Duodenal mucosa (tissue), 2 donors: ENCODE measurements at regions not wholly inside any gene's neighbourhood (a gene's known extent, or its start where the extent isn't known, plus 50 kb on each side); places are given as distances from the start of the nearest gene placed in this dataset.

ENCODE experiments used
- H3K27ac ChIP-seq: one replicate; pipeline ENCODE4 v1.7.0; 2013; ENCODE audit warnings: low read depth, low read length
- H3K27me3 ChIP-seq, 2 donors: one replicate each; pipeline ENCODE4 v1.7.0; 2013; ENCODE audit warnings: low read length in 2 of 2, control low read depth in 1 of 2; ENCODE audit not compliant: insufficient read depth in 2 of 2, control insufficient read depth in 1 of 2
- H3K36me3 ChIP-seq, 2 donors: one replicate each; pipeline ENCODE4 v1.7.0; 2013; ENCODE audit warnings: low read length in 2 of 2, control low read depth in 1 of 2; ENCODE audit not compliant: insufficient read depth in 2 of 2, control insufficient read depth in 1 of 2
- H3K4me1 ChIP-seq, 2 donors: one replicate each; pipeline ENCODE4 v1.7.0; 2013; ENCODE audit warnings: low read length in 2 of 2, control low read depth in 1 of 2; ENCODE audit not compliant: insufficient read depth in 2 of 2, control insufficient read depth in 1 of 2
- H3K4me3 ChIP-seq, 2 donors: one replicate each; pipeline ENCODE4 v1.7.0; 2013; ENCODE audit warnings: low read length in 2 of 2, low read depth in 1 of 2
- H3K9ac ChIP-seq, 2 donors: one replicate each; pipeline ENCODE4 v1.7.0; 2013; ENCODE audit warnings: low read length in 2 of 2, low read depth in 1 of 2
- H3K9me3 ChIP-seq, 2 donors: one replicate each; pipeline ENCODE4 v1.7.0; 2013; ENCODE audit warnings: low read length in 2 of 2, control low read depth in 1 of 2; ENCODE audit not compliant: control insufficient read depth in 1 of 2

DNA sequence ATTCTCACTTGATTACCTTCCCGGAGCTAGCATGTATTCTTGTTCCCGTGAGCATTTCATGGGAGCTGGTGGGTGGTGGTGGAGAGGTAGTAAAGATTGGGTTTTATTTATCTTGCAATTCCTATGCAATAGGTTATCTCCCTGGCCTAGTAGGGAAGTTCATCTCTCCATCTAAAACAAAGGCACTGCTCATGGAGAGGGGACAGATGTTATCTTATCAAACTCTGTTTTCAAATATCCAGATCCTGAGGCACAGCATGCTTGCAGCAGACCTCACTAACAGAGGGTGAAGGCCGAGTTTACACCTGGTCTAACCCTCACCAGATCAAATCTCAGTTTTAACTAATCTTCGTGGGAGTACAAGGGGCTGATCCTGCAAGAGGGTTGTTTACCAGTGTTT, 98.9 kb downstream of the CYRIA start:
- Histone ChIP-seq H3K27me3 (no peaks in the 10 kb centered on the region), H3K9me3 (no peaks in the 10 kb centered on the region), H3K9ac (no peak overlapping the region), H3K36me3 (peaks cover 0 to 6% of the 10 kb centered on the region in 2 donors), H3K4me3 (no peak overlapping the region), H3K4me1 (no peaks in the 10 kb centered on the region), H3K27ac (no peak overlapping the region)

DNA sequence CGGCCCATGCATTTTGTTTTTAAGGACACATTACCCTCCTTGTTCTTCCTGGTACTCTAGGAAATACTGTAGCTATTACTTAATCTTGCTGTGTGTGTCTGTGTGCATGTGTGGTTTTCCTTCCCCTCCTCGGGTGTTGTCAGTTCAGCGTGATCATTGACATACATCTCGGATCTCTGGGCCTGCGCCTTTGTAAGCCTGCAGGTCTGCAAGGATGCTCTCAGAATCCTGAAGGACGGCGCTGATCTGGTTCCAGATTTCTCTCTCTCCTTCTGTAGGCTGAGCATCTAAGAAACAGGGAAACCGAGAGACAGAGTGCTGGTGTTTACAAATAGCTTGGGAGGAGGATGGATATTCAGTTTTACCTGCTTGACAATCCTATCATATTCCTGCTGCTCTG, 100.2 kb downstream of the CYRIA start:
- Histone ChIP-seq H3K4me3 (no peak overlapping the region), H3K4me1 (no peaks in the 10 kb centered on the region), H3K9me3 (no peaks in the 10 kb centered on the region), H3K27ac (no peak overlapping the region), H3K27me3 (no peaks in the 10 kb centered on the region), H3K9ac (no peak overlapping the region), H3K36me3 (peaks cover 0 to 14% of the 10 kb centered on the region in 2 donors)

DNA sequence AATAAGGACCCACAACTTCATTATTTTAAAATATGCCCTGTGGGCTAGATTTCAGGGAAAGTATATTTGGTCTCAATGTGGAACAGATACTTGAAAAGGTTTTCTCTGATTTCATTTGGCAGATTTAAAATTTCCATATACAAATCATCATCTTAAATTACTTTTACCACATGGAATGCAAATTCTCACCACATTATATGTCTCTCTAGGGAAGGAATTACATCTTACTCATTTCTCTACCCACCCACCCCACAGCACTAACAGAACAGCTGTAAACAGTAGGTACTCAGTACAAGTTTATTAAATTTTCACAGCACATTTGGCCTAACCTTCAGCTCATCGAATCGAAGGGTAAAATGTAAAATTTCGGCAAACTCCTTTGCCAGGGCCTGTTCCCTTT, 104.0 kb downstream of the CYRIA start:
- no peak overlapping the region for H3K9ac ChIP-seq
- H3K9me3 ChIP-seq: no peaks in the 10 kb centered on the region
- peaks cover 0 to 35% of the 10 kb centered on the region in 2 donors for H3K36me3 ChIP-seq
- H3K4me3 ChIP-seq: no peak overlapping the region
- no peaks in the 10 kb centered on the region for H3K4me1 ChIP-seq
- H3K27ac ChIP-seq: no peak overlapping the region
- H3K27me3 ChIP-seq: no peaks in the 10 kb centered on the region

DNA sequence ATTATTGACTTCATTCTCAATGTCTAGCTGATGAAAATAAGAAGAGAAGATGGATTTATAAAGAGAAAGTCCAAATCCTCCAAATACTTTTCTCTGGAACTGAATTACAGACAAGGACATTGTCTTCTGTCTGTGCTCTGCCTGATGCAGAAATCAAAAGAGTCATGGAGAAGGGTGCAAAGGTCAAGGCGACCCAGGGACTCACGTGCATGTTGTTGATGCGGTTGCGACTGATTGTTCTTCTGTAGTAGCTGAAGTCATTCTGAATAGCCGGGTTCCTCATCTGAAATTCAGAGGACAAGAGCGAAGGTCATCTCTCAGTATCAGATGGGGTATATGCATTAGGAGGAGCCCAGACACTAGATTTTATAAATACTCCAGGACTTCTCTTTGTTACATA, 104.4 kb downstream of the CYRIA start:
- H3K4me1 ChIP-seq: no peaks in the 10 kb centered on the region
- no peak overlapping the region for H3K27ac ChIP-seq
- H3K4me3 ChIP-seq: no peak overlapping the region
- H3K9ac ChIP-seq: no peak overlapping the region
- H3K9me3 ChIP-seq: no peaks in the 10 kb centered on the region
- peaks cover 0 to 38% of the 10 kb centered on the region in 2 donors for H3K36me3 ChIP-seq
- H3K27me3 ChIP-seq: no peaks in the 10 kb centered on the region

DNA sequence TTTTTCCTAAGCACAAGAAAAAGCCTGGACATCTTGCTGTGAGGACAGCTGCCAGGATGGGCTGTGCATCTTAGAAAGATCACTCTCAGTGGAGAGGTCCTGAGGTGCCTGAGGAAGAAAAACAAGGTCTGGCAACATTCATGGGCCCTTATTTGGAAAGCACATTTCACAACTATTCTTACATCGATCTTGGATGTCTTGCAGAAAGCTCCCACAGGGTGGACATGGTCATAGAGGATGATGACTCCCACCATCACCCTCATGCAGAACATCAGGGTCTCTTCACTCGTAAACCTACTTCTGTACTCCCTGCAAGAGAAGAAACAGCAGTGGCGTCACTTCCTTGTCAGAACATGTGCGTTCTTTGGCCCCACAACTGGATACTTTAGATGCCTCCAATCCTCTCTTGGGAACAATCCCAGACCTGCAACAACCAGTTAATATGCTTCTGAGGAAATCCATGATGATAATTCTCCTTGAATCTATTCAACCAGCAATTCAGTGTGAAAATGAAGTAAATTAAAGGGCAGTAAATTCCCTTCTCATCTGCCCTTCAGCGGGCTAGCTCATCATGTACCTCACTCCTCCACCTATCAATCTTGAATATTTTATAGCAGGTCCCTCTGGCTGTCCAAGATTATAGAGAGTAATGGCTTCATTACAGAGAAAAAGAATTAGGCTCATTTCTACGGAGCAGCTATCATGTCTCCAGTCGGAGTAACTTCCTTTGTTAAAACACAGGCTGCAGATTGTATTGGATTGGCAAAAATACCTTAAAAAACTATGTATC, 106.2 kb downstream of the CYRIA start:
- Histone ChIP-seq H3K9me3 (no peaks in the 10 kb centered on the region), H3K9ac (no peak overlapping the region), H3K27ac (no peak overlapping the region), H3K36me3 (peaks cover 0 to 35% of the 10 kb centered on the region in 2 donors), H3K4me1 (no peaks in the 10 kb centered on the region), H3K4me3 (no peak overlapping the region), H3K27me3 (no peaks in the 10 kb centered on the region)

DNA sequence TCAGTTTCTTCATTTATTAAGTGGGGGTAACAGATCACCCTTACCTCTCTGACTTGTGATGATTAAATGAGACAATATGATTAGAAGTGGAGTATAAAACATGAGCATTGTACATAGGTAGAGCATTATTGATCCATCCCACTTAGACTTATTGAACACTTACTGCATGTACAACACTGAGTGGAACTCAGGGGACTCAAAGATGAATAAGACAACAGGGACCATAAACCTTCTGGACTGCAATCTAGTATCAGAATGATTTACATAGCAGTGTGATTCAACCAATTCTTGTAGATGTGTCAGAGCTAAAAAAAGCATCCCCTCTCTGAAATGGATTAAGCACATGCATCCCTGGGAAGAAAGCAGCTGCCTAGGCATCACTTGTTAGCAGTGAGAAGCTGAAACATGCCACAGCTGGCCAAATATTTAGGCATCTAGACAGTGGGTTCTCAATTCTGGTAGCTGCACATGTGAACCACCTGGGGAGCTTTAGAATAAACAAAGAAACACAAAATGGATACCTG, 111.5 kb downstream of the CYRIA start:
- Histone ChIP-seq H3K27me3 (no peaks in the 10 kb centered on the region), H3K4me3 (no peak overlapping the region), H3K9me3 (no peaks in the 10 kb centered on the region), H3K27ac (no peak overlapping the region), H3K36me3 (peaks cover 0 to 14% of the 10 kb centered on the region in 2 donors), H3K9ac (no peak overlapping the region), H3K4me1 (no peaks in the 10 kb centered on the region)

DNA sequence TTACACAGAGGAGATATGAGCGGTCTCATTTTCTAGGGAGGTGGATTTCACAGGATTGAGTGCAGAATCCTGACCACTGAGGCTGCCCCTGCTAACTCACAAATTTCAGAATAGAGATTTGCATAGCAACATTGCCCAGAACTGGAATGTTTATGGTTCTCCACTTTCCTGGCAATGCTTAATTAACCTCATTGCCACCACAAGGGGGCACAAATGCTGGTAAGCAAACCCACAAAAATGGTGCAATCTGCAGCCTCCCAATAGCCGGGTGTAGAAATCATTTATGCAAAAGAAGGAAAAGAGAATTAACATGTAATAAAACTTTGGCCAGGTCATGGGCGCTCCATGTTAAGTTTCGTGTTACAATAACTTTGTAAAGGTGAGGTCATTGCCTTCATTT, 112.4 kb downstream of the CYRIA start:
- Histone ChIP-seq H3K9ac (no peak overlapping the region), H3K27me3 (no peaks in the 10 kb centered on the region), H3K4me3 (no peak overlapping the region), H3K9me3 (no peaks in the 10 kb centered on the region), H3K4me1 (no peaks in the 10 kb centered on the region), H3K27ac (no peak overlapping the region), H3K36me3 (peaks cover 0 to 5% of the 10 kb centered on the region in 2 donors)

DNA sequence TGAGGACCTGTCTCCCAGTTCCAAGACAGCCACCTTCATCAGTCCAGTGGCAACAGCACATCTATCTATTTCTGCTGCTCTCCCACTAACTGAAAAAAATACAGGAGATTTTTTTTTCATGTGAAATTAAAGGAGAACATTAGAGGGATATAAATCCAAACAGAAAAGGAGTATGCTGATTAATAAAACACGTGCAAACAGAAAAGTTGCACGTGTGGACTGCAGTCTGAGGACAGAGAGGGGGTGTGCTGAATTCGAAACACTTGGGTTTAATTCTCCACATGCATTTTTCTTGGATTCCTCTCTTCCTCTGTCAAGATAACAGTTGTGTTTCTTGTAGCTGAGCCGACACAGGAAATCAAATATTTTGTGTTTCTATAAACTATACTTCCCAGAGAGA, 113.4 kb downstream of the CYRIA start:
- Histone ChIP-seq H3K27ac (no peak overlapping the region), H3K36me3 (peaks cover 0 to 5% of the 10 kb centered on the region in 2 donors), H3K4me3 (no peak overlapping the region), H3K4me1 (no peaks in the 10 kb centered on the region), H3K9ac (no peak overlapping the region), H3K27me3 (no peaks in the 10 kb centered on the region), H3K9me3 (no peaks in the 10 kb centered on the region)

DNA sequence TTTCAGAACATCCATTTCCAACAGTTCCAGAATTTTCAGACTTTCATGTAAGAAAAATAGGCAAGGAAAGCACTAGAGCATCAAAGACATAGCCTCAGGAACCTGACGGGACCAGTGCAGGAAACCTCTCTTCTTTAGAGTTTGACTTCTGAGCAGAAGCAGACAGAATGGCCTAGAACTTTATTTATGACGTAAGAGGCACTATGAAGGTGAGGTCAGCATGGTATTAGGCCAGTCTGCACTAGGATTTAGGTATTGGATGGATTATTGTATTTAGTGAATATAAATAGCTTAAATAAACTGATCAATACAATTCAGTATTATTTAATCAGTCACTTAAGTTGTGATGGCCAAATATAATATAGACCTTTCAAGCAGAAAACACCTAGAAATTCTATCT, 117.6 kb downstream of the CYRIA start:
- Histone ChIP-seq H3K27me3 (no peaks in the 10 kb centered on the region), H3K36me3 (no peaks in the 10 kb centered on the region), H3K9ac (no peak overlapping the region), H3K4me3 (no peak overlapping the region), H3K27ac (no peak overlapping the region), H3K9me3 (no peaks in the 10 kb centered on the region), H3K4me1 (no peaks in the 10 kb centered on the region)

DNA sequence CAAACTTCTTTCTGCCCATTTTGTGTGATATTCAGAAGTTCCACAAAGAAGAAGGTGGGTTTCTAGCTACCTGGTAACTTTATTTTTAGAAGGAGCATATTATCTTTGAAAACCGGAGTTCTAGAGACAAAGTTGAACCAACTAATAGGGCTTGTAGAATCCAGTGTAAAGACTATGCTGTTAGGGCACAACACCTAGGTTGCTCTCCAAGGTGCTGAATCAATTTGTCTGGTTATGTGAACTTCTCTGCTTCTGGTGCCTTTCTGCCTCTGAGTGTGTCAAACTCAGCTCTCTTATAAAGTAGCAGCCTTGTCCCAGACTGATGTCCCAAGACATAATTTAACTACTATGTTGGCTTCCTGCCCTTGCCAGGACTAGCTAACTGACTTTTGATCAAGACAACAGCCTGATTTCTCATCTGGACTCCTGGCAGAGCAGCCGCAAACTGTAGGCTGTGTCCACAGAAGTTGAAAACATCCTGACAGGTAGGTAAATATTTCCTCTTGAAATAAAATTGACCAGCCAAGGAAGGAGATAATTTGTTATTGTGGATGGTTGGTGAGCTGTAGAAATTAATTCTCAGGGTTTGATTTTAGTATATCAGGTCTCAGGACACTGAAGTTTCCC, 119.4 kb downstream of the CYRIA start:
- Histone ChIP-seq H3K27ac (no peak overlapping the region), H3K36me3 (no peaks in the 10 kb centered on the region), H3K9me3 (no peaks in the 10 kb centered on the region), H3K4me1 (no peaks in the 10 kb centered on the region), H3K4me3 (no peak overlapping the region), H3K9ac (no peak overlapping the region), H3K27me3 (no peaks in the 10 kb centered on the region)
